ENCODE measurements at regions not wholly inside any gene's neighbourhood (a gene's known extent, or its start where the extent isn't known, plus 50 kb on each side); places are given as distances from the start of the nearest gene placed in this dataset.

DNA sequence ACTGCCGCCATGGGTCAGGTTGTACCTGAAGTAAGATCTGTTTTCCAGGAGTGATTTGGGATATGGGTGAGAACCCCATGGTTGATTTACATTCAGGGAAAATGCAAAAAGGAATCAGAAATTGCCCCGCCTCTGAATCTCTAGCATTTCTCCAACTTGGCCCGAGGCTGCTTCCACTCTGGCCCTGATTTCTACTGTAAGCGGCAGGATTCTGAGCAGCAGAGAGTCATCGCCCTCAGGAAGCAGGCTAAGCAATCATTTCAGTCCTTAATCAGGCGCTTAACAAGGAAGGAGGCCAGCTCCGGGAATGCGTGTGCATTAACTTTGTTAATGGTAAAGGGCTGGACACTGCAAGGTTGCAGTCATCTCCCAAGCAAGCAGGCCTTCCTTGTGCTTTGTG is 88.5 kb upstream of the DHX15 start:
- TF ChIP-seq, protein P1, sequence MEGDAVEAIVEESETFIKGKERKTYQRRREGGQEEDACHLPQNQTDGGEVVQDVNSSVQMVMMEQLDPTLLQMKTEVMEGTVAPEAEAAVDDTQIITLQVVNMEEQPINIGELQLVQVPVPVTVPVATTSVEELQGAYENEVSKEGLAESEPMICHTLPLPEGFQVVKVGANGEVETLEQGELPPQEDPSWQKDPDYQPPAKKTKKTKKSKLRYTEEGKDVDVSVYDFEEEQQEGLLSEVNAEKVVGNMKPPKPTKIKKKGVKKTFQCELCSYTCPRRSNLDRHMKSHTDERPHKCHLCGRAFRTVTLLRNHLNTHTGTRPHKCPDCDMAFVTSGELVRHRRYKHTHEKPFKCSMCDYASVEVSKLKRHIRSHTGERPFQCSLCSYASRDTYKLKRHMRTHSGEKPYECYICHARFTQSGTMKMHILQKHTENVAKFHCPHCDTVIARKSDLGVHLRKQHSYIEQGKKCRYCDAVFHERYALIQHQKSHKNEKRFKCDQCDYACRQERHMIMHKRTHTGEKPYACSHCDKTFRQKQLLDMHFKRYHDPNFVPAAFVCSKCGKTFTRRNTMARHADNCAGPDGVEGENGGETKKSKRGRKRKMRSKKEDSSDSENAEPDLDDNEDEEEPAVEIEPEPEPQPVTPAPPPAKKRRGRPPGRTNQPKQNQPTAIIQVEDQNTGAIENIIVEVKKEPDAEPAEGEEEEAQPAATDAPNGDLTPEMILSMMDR (IDR thresholded peaks at IDR 0.05): no peak
- TF ChIP-seq POLR2A (IDR thresholded peaks at IDR 0.05): no peak
